SK-N-DZ (cell line): ENCODE measurements at regions not wholly inside any gene's neighbourhood (a gene's known extent, or its start where the extent isn't known, plus 50 kb on each side); places are given as distances from the start of the nearest gene placed in this dataset.
"Not testable (repeated sequence)": the region's sequence is repeated elsewhere in the genome, so short reads cannot be mapped to it uniquely, and the experiment has no call there.

ENCODE experiments used
- DNase-seq: peaks from one replicate; pipeline ENCODE4 v3.0.0-alpha.2; 2015; ENCODE audit warnings: low spot score

DNA sequence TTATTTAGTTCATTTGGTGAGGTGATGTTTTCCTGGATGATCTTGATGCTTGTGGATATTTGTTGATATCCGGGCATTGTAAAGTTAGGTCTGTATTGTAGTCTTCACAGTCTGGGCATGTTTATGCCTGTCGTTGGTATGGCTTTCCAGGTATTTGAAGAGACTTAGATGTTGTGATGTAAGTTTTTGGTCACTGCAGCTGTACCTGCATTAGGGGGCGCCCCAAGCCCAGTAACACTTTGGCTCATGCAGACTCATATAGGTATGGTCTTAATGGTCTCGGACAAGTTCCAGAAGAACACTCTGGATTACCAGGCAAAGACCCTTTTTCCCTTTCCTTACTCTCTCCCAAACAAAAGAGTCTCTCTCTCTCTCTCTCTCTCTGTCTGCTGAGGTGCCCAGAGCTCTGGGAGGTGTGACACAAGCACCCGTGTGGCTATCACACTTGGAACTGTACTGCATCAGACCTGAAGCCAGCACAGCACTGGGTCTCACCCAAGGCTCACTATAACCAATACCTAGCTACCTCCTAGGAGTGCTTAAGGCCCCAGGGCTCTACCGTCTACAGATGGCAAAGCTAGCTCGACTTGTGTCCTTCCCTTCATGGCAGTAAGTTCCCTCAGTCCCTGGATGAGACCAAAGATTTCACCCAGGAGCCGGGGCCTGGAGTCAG lies 425.8 kb upstream of the ATXN7L3B start:
- peak; percentile 35 for DNase-seq

DNA sequence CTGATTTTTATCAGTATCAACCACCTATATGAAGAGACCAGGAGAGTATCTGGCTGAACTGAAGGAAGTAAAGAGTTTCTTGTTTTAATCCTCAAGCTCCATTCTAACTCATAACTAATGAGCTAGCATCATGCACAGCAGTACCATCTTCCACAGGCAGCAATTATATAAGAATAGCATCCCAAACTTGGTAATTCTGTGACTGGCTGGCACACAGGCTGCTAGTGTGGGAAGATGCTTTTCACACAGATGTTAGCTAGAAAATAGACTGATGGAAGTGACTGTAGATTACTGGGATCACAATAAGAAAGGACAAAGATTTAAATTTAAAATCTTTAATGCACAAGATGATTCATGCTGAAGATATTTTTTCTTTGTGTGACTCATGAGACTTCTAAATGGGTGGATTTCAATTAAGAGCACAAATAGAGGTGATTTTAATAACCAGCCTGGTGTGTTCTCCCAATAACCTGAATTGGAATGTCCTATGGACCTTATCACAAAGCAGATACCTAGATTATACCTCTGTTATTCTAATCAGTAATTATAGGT lies 417.7 kb upstream of the ATXN7L3B start:
- no peak for DNase-seq

DNA sequence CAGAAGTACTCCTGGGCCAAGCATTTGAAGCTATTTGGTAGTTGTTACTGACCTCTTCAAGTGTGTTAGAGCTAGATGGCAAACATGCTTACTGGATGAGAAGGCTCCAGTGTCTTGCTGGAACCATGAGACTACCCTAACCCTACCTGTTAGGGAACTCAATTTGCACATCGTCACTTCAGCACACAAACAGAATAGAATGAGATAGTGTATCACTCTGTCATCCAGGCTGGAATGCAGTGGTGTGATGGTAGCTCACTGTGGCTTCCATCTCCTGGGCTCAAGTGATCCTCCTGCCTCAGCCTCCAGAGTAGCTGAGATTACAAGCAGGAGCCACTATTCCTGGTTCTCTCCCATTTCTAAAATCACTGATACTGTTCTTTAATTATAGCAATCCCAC lies 417.0 kb upstream of the ATXN7L3B start:
- DNase-seq = no peak

DNA sequence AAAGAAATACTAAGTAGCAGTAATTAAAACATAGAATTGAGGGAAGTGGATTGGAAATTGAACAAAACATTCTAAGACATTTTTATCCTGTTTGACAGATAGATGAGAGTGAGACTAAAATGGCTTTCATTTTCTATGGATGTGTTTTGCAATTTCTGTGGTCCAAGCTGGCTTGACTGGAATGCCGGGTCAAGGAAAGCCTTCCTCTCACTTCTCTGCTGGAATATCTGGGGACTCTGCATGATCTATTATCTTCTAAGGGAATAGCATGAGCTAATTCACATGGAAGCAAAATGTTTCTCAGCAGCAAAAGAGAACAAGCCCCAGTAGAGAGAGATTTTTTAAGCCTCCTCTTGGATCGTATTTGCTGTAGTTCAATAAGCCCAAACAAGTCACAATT lies 407.9 kb upstream of the ATXN7L3B start:
- no peak for DNase-seq

DNA sequence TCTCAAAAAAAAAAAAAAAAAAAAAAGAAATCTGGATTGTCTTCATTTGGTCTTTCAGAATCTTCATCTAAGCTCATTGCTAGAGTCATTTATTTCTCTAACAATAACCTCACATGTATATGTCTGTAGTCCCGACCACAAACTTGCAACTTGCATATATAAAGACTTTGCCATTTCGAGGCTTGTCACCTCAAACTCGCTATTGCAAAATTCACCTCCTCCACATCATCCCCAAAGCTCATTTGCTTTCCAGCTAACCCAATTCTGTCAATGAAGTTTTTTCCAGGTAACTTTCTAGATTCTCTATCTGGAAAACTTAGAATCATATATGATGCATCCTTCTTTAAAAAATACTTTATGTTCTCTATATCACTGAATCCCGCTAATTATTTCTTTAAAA lies 393.2 kb upstream of the ATXN7L3B start:
- no peak for DNase-seq

DNA sequence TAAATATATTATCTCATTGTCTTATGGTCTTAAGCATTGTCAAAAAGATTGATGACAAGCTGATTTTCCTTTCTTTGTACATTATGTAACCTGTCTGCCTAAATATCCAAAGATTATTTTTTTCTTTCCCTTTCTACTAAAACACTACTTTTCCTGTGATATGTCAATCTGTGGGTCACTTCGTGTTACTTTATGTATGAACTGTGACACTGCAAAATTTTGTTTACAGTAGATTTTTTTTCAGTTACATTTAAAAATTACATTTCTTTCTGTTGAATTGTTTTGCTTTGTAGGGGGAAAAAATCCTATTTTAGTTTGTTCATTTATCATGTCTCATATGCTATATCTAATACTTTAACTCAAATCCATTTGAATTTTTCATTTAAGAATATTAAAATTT lies 392.3 kb upstream of the ATXN7L3B start:
- no peak for DNase-seq

DNA sequence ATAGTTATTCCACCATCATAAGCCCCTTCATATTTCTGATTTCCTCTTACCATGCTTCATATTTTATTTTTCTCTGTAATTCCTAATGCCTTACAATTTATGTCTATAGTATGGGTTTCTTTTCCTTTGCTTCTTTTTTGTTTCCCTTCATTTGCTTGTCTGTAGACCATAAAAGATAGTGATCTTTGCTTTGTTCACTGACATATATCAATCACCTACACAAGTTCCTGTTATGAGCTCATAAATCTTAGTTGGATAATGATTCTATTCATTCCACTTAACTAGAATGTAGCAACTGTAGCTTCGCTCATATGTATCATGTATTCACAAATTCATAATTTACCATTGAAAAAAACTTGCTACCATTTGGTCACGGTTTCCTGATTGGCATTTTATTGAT lies 388.8 kb upstream of the ATXN7L3B start:
- DNase-seq = no peak

DNA sequence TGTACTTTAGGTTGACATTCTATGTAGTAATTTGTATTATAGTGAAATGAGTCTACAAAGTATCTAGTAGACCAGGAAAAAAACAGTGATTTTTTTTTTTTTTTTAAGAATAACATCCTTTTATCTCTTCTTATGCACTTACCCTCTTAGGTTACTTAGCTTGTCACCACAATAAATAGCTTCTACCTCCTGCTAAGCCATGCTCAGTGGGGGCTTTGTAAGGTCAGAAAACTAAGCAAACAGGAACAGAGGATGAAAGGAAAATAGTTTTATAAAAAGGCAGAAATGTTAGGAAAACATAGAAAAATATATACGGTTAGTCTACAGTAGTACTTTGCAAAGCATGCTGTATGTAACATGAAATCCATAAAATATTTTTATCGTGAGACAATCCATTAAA lies 385.3 kb upstream of the ATXN7L3B start:
- no peak for DNase-seq

DNA sequence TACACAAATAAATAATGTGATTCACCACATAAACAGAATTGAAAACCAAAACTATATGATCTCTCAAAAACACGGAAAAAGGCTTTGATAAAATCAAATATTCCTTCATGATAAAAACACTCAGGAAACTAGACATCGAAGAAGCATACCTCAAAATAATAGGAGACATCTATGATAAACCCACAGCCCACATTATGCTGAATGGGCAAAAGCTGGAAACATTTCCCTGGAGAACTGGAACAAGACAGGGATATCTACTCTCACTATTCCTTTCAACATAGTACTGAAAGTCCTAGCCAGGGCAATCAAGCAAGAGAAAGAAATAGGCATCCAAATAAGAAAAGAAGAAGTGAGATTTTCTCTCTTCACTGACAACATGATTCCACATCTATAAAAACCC lies 371.5 kb upstream of the ATXN7L3B start:
- no peak for DNase-seq

DNA sequence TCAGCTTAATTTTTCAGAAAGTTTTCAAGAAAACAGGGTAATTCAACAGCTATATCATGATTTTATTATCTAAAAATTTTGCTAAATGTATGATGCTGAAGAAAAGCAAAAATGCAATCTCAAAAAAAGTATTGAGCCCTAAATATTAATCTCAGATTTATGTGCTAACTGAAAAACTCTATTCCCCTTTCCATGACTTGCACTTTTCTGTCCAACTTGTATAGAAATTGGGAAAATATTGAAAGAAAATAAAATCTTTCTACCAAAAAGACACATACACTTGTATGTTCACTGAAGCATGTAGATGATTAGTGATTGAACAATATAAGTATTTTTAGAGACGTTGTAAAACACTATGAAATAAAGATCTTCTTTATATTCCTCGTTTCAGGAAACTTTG lies 368.0 kb upstream of the ATXN7L3B start:
- DNase-seq = no peak

DNA sequence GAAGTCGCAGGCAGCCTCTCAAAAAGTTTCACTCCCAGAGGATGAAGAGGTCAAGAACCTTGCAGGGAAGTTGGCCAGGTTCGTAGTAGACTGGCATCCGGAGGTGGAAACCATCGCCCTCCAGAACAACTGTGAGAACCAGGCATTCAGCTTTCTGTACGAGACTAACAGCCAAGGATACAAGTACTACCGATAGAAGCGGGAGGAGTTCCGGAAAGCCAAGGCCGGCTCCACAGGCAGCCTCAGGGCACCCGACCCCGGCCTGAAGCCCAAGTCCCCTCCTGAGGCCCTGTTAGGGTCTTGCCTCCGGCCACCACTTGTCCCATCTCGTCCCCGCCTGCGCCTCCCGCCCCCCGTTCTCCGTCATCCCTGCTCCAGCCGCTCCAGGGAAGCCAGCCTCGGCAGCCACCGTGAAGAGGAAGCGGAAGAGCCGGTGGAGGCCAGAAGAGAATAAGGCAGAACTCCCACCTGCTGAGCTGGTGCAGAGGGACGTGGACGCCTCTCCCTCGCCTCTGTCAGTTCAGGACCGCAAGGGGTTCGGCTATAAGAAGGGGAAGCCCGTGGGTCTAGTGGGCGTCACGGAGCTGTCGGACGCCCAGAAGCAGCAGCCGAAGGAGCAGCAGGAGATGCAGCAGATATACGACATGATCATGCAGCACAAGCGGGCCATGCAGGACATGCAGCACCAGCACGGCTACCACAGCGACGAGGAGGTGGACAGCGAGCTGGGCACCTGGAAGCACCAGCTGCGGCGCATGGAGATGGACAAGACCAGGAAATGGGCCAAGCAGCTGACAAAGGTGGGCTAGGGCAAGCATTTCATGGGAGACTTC lies 366.8 kb upstream of the ATXN7L3B start:
- no peak for DNase-seq

DNA sequence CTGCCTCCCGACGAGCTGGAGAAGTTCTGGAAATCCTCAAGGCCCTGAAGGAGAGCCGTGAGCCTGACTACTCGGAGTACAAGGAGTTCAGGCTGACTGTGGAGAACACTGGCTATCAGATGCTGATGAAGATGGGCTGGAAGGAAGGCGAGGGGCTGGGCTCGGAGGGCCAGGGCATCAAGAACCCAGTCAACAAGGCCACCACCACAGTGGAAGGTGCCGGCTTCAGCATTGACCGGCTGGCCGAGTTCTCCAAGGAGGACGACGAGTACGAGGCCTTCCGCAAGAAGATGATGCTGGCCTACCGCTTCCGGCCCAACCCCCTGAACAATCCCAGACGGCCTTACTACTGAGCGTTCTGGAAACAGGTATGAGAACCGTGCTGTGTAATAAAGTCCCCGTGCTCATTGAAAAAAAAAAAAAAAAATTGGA lies 366.1 kb upstream of the ATXN7L3B start:
- no peak for DNase-seq

DNA sequence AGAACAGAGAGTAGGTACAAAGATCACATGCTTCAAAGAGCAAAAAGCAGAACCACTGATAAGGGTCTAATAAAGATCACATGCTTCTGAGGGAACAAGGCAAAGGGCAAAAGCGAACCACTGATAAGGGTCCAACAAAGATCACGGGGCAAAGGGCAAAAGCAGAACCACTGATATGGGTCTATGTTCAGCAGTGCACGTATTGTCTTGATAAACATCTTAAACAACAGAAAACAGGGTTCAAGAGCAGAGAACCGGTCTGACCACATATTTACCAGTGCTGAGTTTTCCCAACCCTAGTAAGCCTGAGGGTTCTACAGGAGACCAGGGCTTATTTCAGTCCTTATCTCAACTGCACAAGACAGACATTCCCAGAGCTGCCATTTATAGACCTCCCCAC lies 362.7 kb upstream of the ATXN7L3B start:
- DNase-seq = not testable (repeated sequence)

DNA sequence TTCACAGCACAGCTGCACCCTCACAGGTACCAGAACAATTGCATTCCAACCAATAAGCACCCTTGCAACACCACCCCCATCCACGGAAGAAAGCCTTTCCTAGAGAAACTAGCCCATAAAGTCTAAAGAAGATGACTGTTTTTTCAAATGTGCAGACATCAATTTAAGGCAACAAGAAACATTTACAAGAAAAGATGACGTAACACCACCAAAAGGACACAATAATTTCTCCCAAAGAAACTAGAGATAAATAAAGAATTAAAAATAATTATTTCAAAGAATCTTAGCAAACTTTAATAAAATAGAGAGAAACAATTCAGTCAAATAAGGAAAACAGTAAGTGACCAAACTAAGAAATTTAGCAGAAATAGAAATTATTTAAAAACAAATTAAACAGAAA lies 352.3 kb upstream of the ATXN7L3B start:
- no peak for DNase-seq

DNA sequence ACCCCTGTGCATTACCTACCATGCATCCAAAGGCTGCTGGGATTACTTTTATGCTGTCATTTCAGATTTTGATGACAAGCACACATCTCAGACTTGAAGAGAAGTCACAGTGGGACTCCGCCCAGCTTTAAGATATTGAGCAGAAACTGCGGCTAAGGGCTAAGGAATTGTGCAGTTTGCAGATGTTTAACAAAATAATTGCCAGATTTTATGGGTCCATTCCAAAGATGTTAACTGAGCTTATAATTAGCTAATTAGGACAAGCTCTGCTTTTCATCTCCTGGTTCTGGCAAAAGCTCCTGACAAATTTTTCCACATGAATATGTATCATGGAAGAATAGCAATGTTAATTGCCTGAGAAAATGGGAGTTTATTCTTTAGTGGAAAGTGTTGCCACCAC lies 344.4 kb upstream of the ATXN7L3B start:
- DNase-seq = no peak

DNA sequence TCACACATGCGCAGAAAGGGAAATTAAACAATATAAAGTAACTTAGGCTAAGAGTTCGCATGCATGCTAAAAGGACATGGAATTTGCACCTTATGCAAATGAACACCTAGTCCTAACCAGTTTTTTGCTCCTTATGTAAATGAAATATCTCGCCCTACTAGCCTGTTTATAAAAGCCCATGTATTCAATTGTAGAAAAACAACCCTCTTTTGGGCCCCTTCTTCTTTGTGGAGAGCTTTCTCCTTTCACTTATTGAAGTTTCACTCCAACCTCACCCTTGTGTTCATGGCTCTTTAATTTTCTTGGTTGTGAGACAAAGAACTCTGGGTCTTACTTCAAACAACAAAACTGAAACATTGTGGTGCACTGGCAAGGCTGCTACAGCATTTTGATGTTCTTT lies 333.4 kb upstream of the ATXN7L3B start:
- no peak for DNase-seq

DNA sequence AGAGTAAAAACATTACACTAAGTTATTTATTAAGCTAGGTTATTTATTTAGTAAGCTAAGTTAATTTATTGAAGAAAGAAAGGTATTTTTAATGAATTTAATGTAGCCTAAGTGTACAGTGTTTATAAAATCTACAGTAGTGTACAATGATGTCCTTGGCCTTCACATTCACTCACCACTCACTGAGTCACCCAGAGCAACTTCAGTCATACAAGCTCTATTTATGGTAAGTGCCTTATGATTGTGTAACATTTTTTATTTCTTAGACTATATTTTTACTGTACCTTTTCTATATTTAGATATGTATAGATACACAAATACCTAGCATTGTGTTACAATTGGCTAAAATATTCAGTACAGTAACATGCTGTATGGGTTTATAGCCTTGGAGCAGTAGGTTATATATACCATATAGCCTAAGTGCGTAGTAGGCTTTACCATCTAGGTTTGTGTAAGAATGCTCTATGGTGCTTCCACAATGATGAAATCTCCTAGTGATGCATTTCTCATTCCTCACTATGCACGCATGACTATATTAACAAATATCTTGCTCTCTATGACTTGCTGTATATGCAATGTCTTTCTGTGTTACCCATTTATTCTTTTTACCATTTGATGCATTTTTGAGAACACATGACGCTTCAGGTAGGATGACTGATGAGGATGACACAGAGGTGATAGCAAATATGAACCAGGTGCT lies 309.6 kb upstream of the ATXN7L3B start:
- DNase-seq = no peak

DNA sequence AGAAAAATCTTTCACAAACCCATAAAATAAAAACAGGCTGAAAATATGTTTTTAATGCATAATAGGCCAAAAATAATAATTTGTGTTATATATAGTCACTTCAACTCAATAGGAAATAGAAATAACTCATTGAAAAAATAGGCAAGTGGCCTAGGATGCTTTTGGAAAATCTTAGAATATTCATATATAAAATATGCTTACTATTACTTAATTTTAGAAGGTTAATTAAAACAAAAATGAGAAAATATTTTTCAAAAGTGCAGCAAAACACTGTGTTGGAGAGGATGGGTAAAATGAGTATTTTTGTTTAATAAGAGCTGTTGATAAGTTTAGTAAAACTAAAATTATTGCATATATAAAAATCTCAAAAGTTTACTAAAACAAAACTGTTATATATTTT lies 308.0 kb upstream of the ATXN7L3B start:
- no peak for DNase-seq

DNA sequence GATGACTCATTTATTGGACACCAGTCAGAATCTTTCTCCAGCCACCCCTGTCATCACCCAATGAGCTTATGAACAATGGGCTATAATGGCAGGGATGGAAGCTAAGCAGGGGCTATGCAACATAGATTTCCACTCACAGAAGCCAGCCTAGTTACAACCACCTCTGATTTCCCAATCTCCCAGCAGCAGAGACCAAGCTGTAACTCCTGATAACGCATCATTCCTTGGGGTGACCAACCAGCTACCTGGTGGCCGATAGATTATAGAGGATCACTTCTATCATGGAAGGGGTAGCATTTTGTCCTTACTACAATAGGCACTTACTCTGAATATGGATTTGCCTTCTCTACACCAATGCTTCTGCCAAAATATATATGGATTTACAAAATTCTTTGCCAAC lies 302.3 kb upstream of the ATXN7L3B start:
- no peak for DNase-seq

DNA sequence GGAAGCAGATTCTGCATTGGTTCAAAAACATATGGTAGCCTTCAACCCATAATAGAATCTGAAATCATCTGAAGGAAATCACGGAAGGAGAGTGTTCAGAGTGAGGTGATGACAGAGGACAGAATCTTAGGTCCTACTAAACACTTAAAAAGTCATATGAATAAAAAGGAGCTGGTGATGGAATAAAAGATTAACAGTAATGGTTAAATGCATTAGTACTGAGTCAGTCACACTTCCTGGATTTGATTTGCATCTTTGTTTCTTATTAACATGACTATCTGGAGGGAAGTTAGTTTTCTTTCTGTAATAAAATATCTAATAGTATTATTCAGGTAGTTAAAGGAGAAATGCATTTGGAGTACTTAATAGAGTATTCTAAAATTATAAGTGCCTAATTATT lies 296.3 kb upstream of the ATXN7L3B start:
- DNase-seq = no peak

DNA sequence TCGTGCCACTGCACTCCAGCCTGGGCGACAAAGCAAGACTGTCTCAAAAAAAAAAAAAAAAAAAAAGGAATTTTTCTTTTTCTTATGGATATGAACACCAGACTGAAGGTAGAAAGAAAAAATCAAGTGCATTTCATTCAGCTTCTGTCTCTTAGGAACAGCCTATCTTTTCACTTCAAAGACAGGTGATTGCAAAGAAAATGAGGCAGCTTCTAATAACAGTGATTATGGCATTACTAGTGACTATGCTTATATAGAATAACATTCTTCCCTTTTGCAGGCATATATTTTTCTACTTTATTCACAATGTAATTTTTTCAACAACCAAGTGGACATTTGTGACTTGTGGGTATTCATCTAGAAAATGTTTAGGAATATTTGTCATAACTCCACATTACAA lies 295.5 kb upstream of the ATXN7L3B start:
- no peak for DNase-seq

DNA sequence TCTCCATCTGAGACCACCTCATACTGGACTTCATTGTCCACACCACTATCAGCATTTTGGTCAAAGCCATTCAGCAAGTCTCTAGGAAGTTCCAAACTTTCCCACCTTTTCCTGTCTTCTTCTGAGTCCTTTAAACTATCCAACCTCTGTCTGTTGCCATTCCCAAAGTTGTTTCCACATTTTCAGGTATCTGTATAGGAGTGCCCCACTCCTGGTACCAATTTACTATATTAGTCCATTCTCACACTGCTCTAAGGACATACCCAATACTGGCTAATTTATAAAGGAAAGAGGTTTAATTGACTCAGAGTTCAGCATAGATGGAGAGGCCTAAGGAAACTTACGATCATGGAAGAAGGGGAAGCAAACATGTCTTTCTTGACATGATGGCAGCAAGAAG lies 292.2 kb upstream of the ATXN7L3B start:
- DNase-seq = no peak
